ENCODE measurements at regions not wholly inside any gene's neighbourhood (a gene's known extent, or its start where the extent isn't known, plus 50 kb on each side); places are given as distances from the start of the nearest gene placed in this dataset.

DNA sequence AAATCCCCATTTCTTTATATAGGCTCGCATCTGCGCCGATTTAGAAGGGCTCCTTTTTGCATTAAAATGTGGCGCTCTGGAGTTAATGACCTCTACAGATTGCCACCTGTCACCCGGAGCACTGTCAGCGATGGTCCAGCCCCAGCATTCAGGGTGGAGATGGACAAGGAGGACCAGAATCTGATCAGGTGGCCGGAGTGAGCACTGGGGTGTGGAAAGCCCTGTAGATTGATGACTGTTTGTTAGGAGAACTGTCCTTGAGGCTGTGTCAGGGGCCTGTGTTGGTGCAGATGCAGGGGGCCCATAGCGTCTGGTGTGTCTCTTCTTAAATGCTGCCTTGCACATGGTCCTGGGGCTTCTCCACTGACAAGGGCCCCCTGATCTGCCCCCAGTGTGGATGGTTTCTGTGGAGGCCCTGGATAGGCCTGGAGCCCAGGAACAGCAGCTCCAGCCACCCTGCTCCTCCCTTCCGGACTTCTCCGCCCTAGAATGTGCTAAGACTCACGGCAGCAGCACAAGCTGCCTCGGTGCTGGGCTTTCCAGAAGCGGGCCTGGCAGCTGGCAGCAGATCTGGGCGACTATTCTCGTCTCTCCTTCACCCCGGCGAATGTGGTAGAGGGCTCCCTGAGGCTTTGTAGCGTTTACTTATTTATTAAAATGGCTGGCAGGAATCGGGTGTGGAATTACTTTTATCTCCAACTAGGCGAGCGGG, 1333.3 kb downstream of the BRD1 start (continued):
- TF ChIP-seq, protein P1, sequence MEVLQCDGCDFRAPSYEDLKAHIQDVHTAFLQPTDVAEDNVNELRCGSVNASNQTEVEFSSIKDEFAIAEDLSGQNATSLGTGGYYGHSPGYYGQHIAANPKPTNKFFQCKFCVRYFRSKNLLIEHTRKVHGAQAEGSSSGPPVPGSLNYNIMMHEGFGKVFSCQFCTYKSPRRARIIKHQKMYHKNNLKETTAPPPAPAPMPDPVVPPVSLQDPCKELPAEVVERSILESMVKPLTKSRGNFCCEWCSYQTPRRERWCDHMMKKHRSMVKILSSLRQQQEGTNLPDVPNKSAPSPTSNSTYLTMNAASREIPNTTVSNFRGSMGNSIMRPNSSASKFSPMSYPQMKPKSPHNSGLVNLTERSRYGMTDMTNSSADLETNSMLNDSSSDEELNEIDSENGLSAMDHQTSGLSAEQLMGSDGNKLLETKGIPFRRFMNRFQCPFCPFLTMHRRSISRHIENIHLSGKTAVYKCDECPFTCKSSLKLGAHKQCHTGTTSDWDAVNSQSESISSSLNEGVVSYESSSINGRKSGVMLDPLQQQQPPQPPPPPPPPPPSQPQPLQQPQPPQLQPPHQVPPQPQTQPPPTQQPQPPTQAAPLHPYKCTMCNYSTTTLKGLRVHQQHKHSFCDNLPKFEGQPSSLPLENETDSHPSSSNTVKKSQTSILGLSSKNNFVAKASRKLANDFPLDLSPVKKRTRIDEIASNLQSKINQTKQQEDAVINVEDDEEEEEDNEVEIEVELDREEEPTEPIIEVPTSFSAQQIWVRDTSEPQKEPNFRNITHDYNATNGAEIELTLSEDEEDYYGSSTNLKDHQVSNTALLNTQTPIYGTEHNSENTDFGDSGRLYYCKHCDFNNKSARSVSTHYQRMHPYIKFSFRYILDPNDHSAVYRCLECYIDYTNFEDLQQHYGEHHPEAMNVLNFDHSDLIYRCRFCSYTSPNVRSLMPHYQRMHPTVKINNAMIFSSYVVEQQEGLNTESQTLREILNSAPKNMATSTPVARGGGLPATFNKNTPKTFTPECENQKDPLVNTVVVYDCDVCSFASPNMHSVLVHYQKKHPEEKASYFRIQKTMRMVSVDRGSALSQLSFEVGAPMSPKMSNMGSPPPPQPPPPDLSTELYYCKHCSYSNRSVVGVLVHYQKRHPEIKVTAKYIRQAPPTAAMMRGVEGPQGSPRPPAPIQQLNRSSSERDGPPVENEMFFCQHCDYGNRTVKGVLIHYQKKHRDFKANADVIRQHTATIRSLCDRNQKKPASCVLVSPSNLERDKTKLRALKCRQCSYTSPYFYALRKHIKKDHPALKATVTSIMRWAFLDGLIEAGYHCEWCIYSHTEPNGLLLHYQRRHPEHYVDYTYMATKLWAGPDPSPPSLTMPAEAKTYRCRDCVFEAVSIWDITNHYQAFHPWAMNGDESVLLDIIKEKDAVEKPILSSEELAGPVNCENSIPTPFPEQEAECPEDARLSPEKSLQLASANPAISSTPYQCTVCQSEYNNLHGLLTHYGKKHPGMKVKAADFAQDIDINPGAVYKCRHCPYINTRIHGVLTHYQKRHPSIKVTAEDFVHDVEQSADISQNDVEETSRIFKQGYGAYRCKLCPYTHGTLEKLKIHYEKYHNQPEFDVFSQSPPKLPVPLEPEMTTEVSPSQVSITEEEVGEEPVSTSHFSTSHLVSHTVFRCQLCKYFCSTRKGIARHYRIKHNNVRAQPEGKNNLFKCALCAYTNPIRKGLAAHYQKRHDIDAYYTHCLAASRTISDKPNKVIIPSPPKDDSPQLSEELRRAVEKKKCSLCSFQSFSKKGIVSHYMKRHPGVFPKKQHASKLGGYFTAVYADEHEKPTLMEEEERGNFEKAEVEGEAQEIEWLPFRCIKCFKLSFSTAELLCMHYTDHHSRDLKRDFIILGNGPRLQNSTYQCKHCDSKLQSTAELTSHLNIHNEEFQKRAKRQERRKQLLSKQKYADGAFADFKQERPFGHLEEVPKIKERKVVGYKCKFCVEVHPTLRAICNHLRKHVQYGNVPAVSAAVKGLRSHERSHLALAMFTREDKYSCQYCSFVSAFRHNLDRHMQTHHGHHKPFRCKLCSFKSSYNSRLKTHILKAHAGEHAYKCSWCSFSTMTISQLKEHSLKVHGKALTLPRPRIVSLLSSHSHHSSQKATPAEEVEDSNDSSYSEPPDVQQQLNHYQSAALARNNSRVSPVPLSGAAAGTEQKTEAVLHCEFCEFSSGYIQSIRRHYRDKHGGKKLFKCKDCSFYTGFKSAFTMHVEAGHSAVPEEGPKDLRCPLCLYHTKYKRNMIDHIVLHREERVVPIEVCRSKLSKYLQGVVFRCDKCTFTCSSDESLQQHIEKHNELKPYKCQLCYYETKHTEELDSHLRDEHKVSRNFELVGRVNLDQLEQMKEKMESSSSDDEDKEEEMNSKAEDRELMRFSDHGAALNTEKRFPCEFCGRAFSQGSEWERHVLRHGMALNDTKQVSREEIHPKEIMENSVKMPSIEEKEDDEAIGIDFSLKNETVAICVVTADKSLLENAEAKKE (CRISPR knock-in tag; IDR thresholded peaks at IDR 0.05) = no peak
- TF ChIP-seq EZH2 (IDR thresholded peaks at IDR 0.05; ENCODE audit: low read depth, unreplicated experiment) = no peak
- TF ChIP-seq, protein P2, sequence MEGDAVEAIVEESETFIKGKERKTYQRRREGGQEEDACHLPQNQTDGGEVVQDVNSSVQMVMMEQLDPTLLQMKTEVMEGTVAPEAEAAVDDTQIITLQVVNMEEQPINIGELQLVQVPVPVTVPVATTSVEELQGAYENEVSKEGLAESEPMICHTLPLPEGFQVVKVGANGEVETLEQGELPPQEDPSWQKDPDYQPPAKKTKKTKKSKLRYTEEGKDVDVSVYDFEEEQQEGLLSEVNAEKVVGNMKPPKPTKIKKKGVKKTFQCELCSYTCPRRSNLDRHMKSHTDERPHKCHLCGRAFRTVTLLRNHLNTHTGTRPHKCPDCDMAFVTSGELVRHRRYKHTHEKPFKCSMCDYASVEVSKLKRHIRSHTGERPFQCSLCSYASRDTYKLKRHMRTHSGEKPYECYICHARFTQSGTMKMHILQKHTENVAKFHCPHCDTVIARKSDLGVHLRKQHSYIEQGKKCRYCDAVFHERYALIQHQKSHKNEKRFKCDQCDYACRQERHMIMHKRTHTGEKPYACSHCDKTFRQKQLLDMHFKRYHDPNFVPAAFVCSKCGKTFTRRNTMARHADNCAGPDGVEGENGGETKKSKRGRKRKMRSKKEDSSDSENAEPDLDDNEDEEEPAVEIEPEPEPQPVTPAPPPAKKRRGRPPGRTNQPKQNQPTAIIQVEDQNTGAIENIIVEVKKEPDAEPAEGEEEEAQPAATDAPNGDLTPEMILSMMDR (conservative IDR thresholded peaks at IDR 0.05; ENCODE audit: low read depth in 2 of 2) = no peak

DNA sequence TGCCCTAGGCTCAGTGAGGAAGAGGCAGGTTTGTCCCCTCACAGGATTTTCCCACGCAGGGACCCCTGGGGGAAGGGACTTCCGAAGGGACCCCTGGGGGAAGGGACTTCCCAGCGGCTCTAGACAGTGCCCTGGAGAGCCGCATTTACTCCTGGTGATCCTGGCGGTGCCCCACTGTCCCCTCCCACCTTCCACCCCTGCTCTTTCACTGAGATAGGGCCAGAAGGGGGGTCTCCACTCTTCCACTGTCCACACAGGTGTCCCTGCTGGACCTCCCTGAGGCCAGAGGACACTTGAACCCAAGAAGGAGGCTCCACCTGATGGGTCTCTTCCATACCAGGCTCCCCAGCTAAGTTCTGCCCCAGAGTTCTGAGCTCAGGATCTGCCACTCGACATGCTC, 1333.9 kb downstream of the BRD1 start:
- H3K9me2 ChIP-seq (ENCODE audit: insufficient read depth) = no peaks in the 10 kb centered on the region
- H3K4me1 Mint-ChIP-seq = peaks cover 50% of the 10 kb centered on the region
- H3K36me3 ChIP-seq (ENCODE audit: insufficient read depth) = no peaks in the 10 kb centered on the region
- no peaks in the 10 kb centered on the region for H3F3A ChIP-seq (replicated peaks; ENCODE audit: low read depth)
- no peak overlapping the region for H3K4me2 ChIP-seq
- no peak overlapping the region for H3K27ac Mint-ChIP-seq
- H3K4me1 ChIP-seq (ENCODE audit: insufficient read depth) = peaks cover 8% of the 10 kb centered on the region
- H3K4me3 ChIP-seq = no peak overlapping the region
- DNase-seq (ENCODE audit: low spot score) (no peak), ATAC-seq (no peak)
- no peaks in the 10 kb centered on the region for H4K20me1 ChIP-seq (replicated peaks; ENCODE audit: insufficient read depth)
- peaks cover 13% of the 10 kb centered on the region for H3K79me2 ChIP-seq (replicated peaks; ENCODE audit: insufficient read depth)
- H3K27ac ChIP-seq (ENCODE audit: low read depth) = no peak overlapping the region
- H3K4me3 Mint-ChIP-seq = no peak overlapping the region
- no peak overlapping the region for H2AFZ ChIP-seq
- 0 out of 3 replicates have a peak, but pooled peaks cover 2% of the 10 kb centered on the region for H3K36me3 Mint-ChIP-seq (ENCODE audit: low read depth)
- H3K9me3 Mint-ChIP-seq = no peaks in the 10 kb centered on the region
- peaks cover 18% of the 10 kb centered on the region; the same call in 1 of the 2 replicates for H3K27me3 ChIP-seq (ENCODE audit: insufficient read depth)
- H3K27me3 Mint-ChIP-seq (ENCODE audit: insufficient read depth, low read depth, poor library complexity) = peaks cover 14% of the 10 kb centered on the region
- TF ChIP-seq, protein P3, sequence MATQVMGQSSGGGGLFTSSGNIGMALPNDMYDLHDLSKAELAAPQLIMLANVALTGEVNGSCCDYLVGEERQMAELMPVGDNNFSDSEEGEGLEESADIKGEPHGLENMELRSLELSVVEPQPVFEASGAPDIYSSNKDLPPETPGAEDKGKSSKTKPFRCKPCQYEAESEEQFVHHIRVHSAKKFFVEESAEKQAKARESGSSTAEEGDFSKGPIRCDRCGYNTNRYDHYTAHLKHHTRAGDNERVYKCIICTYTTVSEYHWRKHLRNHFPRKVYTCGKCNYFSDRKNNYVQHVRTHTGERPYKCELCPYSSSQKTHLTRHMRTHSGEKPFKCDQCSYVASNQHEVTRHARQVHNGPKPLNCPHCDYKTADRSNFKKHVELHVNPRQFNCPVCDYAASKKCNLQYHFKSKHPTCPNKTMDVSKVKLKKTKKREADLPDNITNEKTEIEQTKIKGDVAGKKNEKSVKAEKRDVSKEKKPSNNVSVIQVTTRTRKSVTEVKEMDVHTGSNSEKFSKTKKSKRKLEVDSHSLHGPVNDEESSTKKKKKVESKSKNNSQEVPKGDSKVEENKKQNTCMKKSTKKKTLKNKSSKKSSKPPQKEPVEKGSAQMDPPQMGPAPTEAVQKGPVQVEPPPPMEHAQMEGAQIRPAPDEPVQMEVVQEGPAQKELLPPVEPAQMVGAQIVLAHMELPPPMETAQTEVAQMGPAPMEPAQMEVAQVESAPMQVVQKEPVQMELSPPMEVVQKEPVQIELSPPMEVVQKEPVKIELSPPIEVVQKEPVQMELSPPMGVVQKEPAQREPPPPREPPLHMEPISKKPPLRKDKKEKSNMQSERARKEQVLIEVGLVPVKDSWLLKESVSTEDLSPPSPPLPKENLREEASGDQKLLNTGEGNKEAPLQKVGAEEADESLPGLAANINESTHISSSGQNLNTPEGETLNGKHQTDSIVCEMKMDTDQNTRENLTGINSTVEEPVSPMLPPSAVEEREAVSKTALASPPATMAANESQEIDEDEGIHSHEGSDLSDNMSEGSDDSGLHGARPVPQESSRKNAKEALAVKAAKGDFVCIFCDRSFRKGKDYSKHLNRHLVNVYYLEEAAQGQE (IDR thresholded peaks at IDR 0.05; ENCODE audit: unreplicated experiment) = no peak
- TF ChIP-seq ZNF331 (CRISPR knock-in tag; IDR thresholded peaks at IDR 0.05; ENCODE audit: low read depth) = no peak
- TF ChIP-seq, protein P2 (conservative IDR thresholded peaks at IDR 0.05; ENCODE audit: low read depth in 2 of 2) = no peak
- TF ChIP-seq NANOG (IDR thresholded peaks at IDR 0.05; ENCODE audit: borderline replicate concordance) = no peak
- TF ChIP-seq, protein P4, sequence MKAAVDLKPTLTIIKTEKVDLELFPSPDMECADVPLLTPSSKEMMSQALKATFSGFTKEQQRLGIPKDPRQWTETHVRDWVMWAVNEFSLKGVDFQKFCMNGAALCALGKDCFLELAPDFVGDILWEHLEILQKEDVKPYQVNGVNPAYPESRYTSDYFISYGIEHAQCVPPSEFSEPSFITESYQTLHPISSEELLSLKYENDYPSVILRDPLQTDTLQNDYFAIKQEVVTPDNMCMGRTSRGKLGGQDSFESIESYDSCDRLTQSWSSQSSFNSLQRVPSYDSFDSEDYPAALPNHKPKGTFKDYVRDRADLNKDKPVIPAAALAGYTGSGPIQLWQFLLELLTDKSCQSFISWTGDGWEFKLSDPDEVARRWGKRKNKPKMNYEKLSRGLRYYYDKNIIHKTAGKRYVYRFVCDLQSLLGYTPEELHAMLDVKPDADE (IDR thresholded peaks at IDR 0.05) = no peak

All from GM23338 (cell line).